Tibial nerve (tissue), 3 donors: ENCODE measurements at regions not wholly inside any gene's neighbourhood (a gene's known extent, or its start where the extent isn't known, plus 50 kb on each side); places are given as distances from the start of the nearest gene placed in this dataset.

Source experiments
- CTCF ChIP-seq, 5 experiments: fragments of 200-600 bp in 3 of 5; fragments of 450-650 bp in 2 of 5; sonication (generic) in 3 of 5; IDR thresholded peaks; one replicate each; pipeline ENCODE4 v1.5.1; 2016 to 2019; ENCODE audit warnings: antibody characterized with exemption in 5 of 5, mild to moderate bottlenecking in 3 of 5, moderate library complexity in 2 of 5
- POLR2A ChIP-seq, 2 donors: fragments of 450-650 bp; IDR thresholded peaks; one replicate each; pipeline ENCODE4 v1.6.1; 2017; ENCODE audit warnings: antibody characterized with exemption in 2 of 2, mild to moderate bottlenecking in 2 of 2, moderate library complexity in 2 of 2

GRCh38 chr4:166324321-166324720, 451.3 kb downstream of the TLL1 start:
- TF ChIP-seq CTCF (IDR thresholded peaks at IDR 0.05) (no peak), POLR2A (IDR thresholded peaks at IDR 0.05) (no peak)
